ENCODE measurements at regions not wholly inside any gene's neighbourhood (a gene's known extent, or its start where the extent isn't known, plus 50 kb on each side); places are given as distances from the start of the nearest gene placed in this dataset.

- TF ChIP-seq EP300 (IDR thresholded peaks at IDR 0.05) (no peak), POLR2AphosphoS5 (IDR thresholded peaks at IDR 0.05) (no peak), CTCF (IDR thresholded peaks at IDR 0.05) (no peak)
Measured at GRCh38 chr12:104870797-104871196, 87.3 kb downstream of the SLC41A2 start.

Data from upper lobe of left lung (tissue), 4 donors.